Left ventricle myocardium inferior (tissue), 1 donor: ENCODE measurements at regions not wholly inside any gene's neighbourhood (a gene's known extent, or its start where the extent isn't known, plus 50 kb on each side); places are given as distances from the start of the nearest gene placed in this dataset.

Experiments used
- DNase-seq: peaks from one replicate; pipeline ENCODE4 v3.0.0-alpha.2; 2020
- H3K27ac ChIP-seq: fragments of 200-600 bp; replicated peaks from 2 replicates; pipeline ENCODE4 v1.8.0; 2021
- H3K27me3 ChIP-seq: fragments of 200-600 bp; 2 replicates; pipeline ENCODE4 v1.8.0; 2021; ENCODE audit warnings: low read depth
- H3K36me3 ChIP-seq: fragments of 200-600 bp; 2 replicates; pipeline ENCODE4 v1.8.0; 2021
- H3K4me1 ChIP-seq: fragments of 200-600 bp; 2 replicates; pipeline ENCODE4 v1.8.0; 2021
- H3K4me3 ChIP-seq: fragments of 200-600 bp; 2 replicates; pipeline ENCODE4 v1.8.0; 2021; ENCODE audit warnings: mild to moderate bottlenecking, moderate library complexity
- H3K9me3 ChIP-seq: fragments of 200-600 bp; replicated peaks from 2 replicates; pipeline ENCODE4 v1.8.0; 2021
- CTCF ChIP-seq: fragments of 200-600 bp; IDR thresholded peaks from 2 replicates; pipeline ENCODE4 v1.8.0; 2021; ENCODE audit warnings: antibody characterized with exemption, mild to moderate bottlenecking, borderline replicate concordance
- intact Hi-C: fragments of 100-400 bp; cut with micrococcal nuclease; formaldehyde crosslinking; loops from one replicate; pipeline ENCODE4 v1.11.0; 2022
- donor health status: DM: no; HTN: yes; CAD: no; lungs with severe emphysema.

GRCh38 chr13:59176775-59177174, 987.0 kb downstream of the DIAPH3 start:
- TF ChIP-seq CTCF, result peak; percentile 11
- no peaks in the 10 kb centered on the region for H3K27me3 ChIP-seq

DNA sequence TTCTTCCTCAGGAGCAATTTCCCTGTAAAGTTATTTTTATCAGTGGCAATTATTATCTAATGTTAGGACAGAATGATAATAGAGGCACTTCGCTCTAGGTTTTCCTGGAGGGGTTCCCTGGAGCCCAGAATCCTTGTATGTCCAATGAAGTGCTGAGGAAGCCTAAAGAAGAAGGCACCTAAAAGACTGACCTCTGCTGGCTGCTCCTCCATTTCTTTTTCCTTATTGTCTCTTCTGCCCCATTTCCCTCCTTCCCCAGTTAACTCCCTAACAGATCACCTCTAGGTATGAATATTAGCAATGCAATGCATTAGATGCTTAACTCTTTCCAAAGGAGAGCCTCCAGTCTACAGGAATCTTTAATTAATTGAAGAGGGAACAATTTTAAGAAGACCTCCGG, 985.4 kb downstream of the DIAPH3 start:
- DNase-seq, result no peak
- H3K27me3 ChIP-seq, result no peaks in the 10 kb centered on the region
- H3K4me3 ChIP-seq, result no peak overlapping the region
- no peaks in the 10 kb centered on the region for H3K36me3 ChIP-seq
- no peaks in the 10 kb centered on the region for H3K9me3 ChIP-seq
- H3K27ac ChIP-seq, result no peak overlapping the region
- TF ChIP-seq CTCF, result peak; percentile 16
- intact Hi-C loops, result no loop called here
- H3K4me1 ChIP-seq, result no peaks in the 10 kb centered on the region

More at GRCh38 chr13:59176775-59177174, 987.0 kb downstream of the DIAPH3 start:
- H3K4me3 ChIP-seq, result no peak overlapping the region
- intact Hi-C loops, result no loop called here
- no peak for DNase-seq
- H3K9me3 ChIP-seq, result no peaks in the 10 kb centered on the region
- no peaks in the 10 kb centered on the region for H3K36me3 ChIP-seq
- no peak overlapping the region for H3K27ac ChIP-seq
- no peaks in the 10 kb centered on the region for H3K4me1 ChIP-seq

DNA sequence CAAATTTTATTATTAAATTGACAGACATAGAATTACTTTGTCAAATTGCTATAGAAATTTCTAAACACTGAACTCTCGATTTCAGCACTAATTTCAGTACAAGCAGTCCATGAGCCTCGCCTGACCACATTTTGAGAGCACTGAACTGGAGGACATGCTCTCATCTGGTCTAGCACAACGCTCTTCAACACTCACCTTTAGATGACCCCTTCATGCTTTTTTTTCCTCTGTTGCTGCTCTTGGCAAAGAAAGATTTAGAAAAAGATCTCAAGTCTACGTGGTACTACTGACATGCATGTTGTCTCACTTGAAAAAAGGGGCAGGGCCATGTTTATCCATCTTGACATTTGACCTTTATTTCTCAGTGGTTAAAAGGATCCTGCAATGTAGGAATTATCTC, 981.5 kb downstream of the DIAPH3 start:
- Histone ChIP-seq H3K9me3 (no peaks in the 10 kb centered on the region), H3K36me3 (no peaks in the 10 kb centered on the region), H3K27me3 (no peaks in the 10 kb centered on the region), H3K4me3 (no peak overlapping the region), H3K4me1 (no peaks in the 10 kb centered on the region), H3K27ac (no peak overlapping the region)
- TF ChIP-seq CTCF, result no peak
- no peak for DNase-seq
- intact Hi-C loops, result no loop called here

GRCh38 chr13:59197397-59197796, 966.3 kb downstream of the DIAPH3 start:
- Histone ChIP-seq H3K36me3 (no peaks in the 10 kb centered on the region), H3K27ac (no peak overlapping the region), H3K4me3 (no peak overlapping the region), H3K27me3 (no peaks in the 10 kb centered on the region), H3K4me1 (no peaks in the 10 kb centered on the region), H3K9me3 (no peaks in the 10 kb centered on the region)
- intact Hi-C loops, result no loop called here
- TF ChIP-seq CTCF, result no peak
- no peak for DNase-seq

DNA sequence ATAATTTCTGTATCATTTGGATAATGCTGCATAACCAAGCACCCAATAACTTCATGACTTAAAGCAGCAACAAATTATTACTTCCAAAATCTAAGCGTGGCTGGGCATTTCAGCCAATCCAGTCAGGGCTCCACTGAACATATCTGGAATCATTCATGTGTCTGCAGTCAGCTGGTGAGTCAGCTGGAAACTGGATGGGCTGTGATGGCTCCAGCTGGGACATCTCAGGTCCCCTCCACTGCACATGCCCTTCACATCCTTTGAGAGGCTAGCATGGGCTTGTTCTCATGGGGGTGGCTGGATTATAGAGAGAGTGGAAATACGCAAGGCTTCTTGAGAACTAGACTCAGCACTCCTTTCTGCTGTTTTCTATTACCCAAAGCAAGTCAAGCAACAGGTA, 961.9 kb downstream of the DIAPH3 start:
- Histone ChIP-seq H3K27me3 (no peaks in the 10 kb centered on the region), H3K36me3 (no peaks in the 10 kb centered on the region), H3K4me1 (no peaks in the 10 kb centered on the region), H3K4me3 (no peak overlapping the region), H3K9me3 (peaks cover 15% of the 10 kb centered on the region), H3K27ac (no peak overlapping the region)
- intact Hi-C loops, result no loop called here
- DNase-seq, result no peak
- no peak for TF ChIP-seq CTCF

GRCh38 chr13:59203855-59204254, 959.9 kb downstream of the DIAPH3 start:
- Histone ChIP-seq H3K4me3 (no peak overlapping the region), H3K36me3 (no peaks in the 10 kb centered on the region), H3K27me3 (no peaks in the 10 kb centered on the region), H3K4me1 (no peaks in the 10 kb centered on the region), H3K9me3 (peaks cover 15% of the 10 kb centered on the region), H3K27ac (no peak overlapping the region)
- TF ChIP-seq CTCF, result no peak
- intact Hi-C loops, result no loop called here
- no peak for DNase-seq
